ENCODE measurements at regions not wholly inside any gene's neighbourhood (a gene's known extent, or its start where the extent isn't known, plus 50 kb on each side); places are given as distances from the start of the nearest gene placed in this dataset.
A peak's percentile ranks its signal among the peaks of the same experiment; 100 is the strongest.

DNA sequence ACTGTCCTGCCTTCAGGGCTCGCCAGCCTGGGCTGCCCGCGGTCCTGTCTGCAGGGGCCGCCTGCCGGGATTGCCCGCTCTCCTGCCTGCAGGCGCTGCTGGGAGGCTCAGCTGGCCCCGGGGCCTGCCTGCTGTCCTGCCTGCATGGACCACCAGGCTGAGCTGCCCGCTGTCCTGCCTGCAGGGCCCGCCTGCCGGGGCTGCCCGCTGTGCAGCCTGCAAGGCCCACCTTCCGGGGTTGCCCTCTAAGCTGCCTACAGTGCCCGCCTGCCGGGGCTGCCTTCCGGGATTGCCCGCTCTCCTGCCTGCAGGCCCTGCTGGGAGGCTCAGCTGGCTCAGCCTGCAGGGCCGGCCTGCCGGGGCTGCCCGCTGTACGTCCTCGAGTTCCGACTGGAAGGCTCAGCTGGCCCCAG lies 164.4 kb downstream of the GLRX3 start:
- DNase-seq (ENCODE audit: low spot score): no peak
- Mint-ChIP-seq H3K4me3 (peak overlapping the region; percentile 50), H3K4me1 (ENCODE audit: low read depth) (peaks cover 6% of the 10 kb centered on the region), H3K27ac (no peak overlapping the region), H3K27me3 (ENCODE audit: low read depth) (no peaks in the 10 kb centered on the region), H3K9me3 (peaks cover 69% of the 10 kb centered on the region), H3K36me3 (ENCODE audit: low read depth) (peaks cover 13% of the 10 kb centered on the region)

DNA sequence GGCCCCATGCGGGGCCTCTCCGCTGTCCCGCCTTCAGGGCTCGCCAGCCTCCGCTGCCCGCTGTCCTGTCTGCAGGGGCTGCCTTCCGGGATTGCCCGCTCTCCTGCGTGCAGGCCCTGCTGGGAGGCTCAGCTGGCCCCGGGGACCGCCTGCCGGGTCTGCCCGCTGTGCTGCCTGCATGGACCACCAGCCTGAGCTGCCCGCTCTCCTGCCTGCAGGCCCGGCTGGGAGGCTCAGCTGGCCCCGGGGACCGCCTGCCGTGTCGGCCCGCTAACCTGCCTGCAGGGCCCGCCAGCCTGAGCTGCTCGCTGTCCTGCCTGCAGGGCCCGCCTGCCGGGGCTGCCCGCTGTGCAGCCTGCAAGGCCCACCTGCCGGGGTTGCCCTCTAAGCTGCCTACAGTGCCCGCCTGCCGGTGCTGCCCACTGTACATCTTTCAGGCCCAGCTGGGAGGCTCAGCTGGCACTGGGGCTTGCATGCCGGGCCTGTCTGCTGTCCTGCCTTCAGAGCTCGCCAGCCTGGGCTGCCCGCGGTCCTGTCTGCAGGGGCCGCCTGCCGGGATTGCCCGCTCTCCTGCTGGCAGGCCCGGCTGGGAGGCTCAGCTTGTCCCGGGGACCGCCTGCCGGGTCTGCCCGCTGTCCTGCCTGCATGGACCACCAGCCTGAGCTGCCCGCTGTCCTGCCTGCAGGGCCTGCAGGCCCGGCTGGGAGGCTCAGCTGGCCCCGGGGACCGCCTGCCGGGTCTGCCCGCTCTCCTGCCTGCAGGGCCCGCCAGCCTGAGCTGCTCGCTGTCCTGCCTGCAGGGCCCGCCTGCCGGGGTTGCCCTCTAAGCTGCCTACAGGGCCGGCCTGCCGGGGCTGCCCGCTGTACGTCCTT lies 165.1 kb downstream of the GLRX3 start:
- Mint-ChIP-seq H3K27me3 (ENCODE audit: low read depth) (no peaks in the 10 kb centered on the region), H3K27ac (peak overlapping the region; percentile 88), H3K4me1 (ENCODE audit: low read depth) (peaks cover 6% of the 10 kb centered on the region), H3K9me3 (peaks cover 66% of the 10 kb centered on the region), H3K36me3 (ENCODE audit: low read depth) (peaks cover 13% of the 10 kb centered on the region), H3K4me3 (peak overlapping the region; percentile 77)
- DNase-seq (ENCODE audit: low spot score): peak; percentile 49

DNA sequence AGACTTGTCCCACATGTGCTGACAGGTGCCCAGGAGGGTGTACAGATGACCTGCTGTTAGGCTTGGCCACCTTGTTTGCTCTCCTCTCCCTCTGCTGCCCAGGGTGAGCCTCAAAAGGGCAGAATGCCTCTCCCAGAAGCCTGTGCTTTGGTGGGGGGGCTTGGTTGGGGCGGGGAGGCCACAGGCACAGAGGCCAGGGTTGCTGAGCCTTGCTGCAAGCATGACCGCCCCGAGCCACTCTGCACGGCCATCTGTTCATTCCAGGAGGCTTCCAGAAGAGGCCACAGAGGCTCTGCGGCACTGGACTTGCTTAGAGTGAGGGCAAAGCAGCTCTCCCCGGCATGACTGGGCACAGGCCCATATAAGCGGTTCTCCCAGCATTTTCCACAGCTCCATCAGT lies 190.8 kb downstream of the GLRX3 start:
- H3K27ac Mint-ChIP-seq: no peak overlapping the region
- peaks cover 11% of the 10 kb centered on the region for H3K9me3 Mint-ChIP-seq
- H3K4me3 Mint-ChIP-seq: no peak overlapping the region
- H3K36me3 Mint-ChIP-seq (ENCODE audit: low read depth): no peaks in the 10 kb centered on the region
- no peaks in the 10 kb centered on the region for H3K4me1 Mint-ChIP-seq (ENCODE audit: low read depth)
- no peak for DNase-seq (ENCODE audit: low spot score)
- no peaks in the 10 kb centered on the region for H3K27me3 Mint-ChIP-seq (ENCODE audit: low read depth)

DNA sequence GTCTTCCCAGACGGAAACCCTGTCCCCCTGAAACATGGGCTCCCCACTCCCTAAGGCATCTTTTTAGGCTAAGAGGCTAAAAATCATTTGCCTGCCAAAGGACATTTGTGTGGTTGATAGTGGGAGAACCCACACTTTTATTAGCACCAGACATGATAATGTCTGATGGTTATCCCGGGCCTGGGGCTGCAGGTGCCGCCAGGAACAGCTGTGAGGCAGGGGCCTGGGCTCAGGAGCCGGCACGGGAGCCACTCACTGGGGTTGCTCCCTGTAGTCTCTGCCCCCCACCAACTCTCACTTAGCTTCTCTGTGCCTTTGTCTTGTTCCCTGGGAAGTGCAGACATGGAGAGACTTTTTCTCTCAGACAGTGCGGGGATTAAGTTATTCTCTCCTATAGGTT lies 193.6 kb downstream of the GLRX3 start:
- Mint-ChIP-seq H3K4me3 (no peak overlapping the region), H3K36me3 (ENCODE audit: low read depth) (no peaks in the 10 kb centered on the region), H3K9me3 (peaks cover 7% of the 10 kb centered on the region), H3K27ac (no peak overlapping the region), H3K4me1 (ENCODE audit: low read depth) (no peaks in the 10 kb centered on the region), H3K27me3 (ENCODE audit: low read depth) (no peaks in the 10 kb centered on the region)
- DNase-seq (ENCODE audit: low spot score): no peak

DNA sequence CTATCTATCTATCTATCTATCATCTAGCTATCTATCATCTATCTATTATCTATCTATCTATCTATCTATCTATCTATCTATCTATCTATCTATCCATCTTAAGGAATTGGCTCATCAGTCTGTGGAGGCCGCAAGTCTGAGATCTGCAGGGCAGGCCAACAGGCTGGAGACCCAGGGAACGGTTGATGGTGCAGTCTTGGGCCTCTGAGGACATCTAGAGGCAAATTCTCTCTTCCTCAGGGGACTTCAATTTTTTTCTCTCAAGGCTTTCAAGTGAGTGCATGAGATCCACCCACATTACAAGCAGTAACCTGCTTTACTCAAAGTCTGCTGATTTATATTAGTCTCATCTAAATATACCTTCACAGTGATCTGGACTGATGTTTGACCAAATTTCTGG lies 197.0 kb downstream of the GLRX3 start:
- no peak overlapping the region for H3K27ac Mint-ChIP-seq

DNA sequence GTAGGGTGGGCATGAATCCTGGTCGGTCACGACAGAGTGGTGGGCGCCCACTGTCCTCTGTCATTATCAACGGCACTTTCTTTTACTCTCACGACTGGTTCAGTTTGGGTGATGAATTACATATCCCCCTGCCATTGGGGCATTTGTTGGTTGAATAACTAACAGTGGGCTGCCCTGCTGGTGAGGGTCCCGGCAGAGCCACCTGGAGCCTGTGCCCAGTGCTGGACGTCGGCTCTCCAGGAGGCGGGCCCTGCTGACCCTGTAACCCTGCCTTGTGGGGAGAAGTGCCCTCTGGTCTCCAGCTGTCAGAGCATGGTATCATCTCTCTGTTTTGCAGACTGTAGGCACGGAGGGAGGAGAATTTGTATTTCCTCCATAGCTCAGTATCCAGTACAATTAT lies 199.1 kb downstream of the GLRX3 start:
- Mint-ChIP-seq H3K27ac (no peak overlapping the region), H3K4me1 (ENCODE audit: low read depth) (no peaks in the 10 kb centered on the region), H3K4me3 (no peak overlapping the region), H3K9me3 (no peaks in the 10 kb centered on the region), H3K27me3 (ENCODE audit: low read depth) (no peaks in the 10 kb centered on the region), H3K36me3 (ENCODE audit: low read depth) (no peaks in the 10 kb centered on the region)
- DNase-seq (ENCODE audit: low spot score): no peak

More for the DNA sequence above, 197.0 kb downstream of the GLRX3 start:
- Mint-ChIP-seq H3K4me3 (no peak overlapping the region), H3K9me3 (no peaks in the 10 kb centered on the region), H3K36me3 (ENCODE audit: low read depth) (no peaks in the 10 kb centered on the region), H3K4me1 (ENCODE audit: low read depth) (no peaks in the 10 kb centered on the region), H3K27me3 (ENCODE audit: low read depth) (no peaks in the 10 kb centered on the region)
- DNase-seq (ENCODE audit: low spot score): no peak

DNA sequence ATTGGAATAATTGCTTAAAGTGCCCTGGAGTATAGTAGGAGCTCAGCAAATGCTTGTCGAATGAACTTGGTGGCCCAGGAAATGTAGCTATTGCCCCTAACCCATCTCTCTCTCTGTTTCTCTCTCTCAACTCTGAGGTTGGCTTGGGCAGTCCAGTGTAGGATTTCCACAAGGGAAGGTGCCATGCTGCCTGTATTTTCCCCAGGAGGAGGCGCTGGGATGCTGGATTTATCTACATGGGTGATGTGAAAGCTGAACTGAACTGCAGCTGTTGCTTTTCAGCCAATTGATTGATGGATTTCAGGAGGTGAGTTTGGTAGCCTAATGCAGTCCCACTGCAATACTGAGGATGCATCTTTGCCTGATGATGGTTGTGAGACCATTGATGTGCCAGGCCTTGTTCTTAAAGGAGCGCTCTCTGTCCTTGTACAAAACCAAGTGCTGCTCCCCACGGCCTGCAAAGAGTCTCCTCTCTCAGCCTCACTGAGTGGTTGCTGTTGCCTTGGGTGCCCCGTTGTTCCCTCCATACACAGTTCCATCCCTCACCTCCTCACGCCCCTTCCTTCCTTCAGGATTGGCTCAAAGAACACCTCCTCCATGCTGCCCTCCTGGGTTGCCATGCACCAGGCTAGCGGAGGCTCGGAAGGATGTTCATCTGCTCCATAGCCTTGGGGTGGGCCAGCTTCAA lies 200.6 kb downstream of the GLRX3 start:
- Mint-ChIP-seq H3K36me3 (ENCODE audit: low read depth) (no peaks in the 10 kb centered on the region), H3K27me3 (ENCODE audit: low read depth) (no peaks in the 10 kb centered on the region), H3K27ac (no peak overlapping the region), H3K9me3 (no peaks in the 10 kb centered on the region), H3K4me3 (no peak overlapping the region), H3K4me1 (ENCODE audit: low read depth) (no peaks in the 10 kb centered on the region)
- no peak for DNase-seq (ENCODE audit: low spot score)

DNA sequence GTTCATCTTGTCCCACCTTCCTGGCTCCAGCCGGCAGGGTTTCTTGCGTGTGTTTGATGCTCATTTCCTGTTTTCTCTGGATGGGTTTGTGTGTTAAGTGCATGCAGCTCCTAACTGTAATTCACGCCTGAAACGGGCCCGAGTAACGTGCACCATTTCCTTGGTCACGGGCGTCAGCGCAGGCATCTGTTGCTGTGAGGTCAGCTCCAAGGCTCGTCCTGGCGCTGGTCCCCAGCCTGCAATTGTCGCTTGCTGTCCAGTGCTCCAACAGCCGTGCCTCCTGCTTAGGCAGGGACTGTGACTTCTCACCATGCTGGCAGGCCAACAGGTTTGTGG lies 201.1 kb downstream of the GLRX3 start:
- Mint-ChIP-seq H3K27me3 (ENCODE audit: low read depth) (no peaks in the 10 kb centered on the region), H3K27ac (no peak overlapping the region), H3K4me3 (no peak overlapping the region), H3K36me3 (ENCODE audit: low read depth) (no peaks in the 10 kb centered on the region), H3K9me3 (no peaks in the 10 kb centered on the region), H3K4me1 (ENCODE audit: low read depth) (no peaks in the 10 kb centered on the region)
- no peak for DNase-seq (ENCODE audit: low spot score)

DNA sequence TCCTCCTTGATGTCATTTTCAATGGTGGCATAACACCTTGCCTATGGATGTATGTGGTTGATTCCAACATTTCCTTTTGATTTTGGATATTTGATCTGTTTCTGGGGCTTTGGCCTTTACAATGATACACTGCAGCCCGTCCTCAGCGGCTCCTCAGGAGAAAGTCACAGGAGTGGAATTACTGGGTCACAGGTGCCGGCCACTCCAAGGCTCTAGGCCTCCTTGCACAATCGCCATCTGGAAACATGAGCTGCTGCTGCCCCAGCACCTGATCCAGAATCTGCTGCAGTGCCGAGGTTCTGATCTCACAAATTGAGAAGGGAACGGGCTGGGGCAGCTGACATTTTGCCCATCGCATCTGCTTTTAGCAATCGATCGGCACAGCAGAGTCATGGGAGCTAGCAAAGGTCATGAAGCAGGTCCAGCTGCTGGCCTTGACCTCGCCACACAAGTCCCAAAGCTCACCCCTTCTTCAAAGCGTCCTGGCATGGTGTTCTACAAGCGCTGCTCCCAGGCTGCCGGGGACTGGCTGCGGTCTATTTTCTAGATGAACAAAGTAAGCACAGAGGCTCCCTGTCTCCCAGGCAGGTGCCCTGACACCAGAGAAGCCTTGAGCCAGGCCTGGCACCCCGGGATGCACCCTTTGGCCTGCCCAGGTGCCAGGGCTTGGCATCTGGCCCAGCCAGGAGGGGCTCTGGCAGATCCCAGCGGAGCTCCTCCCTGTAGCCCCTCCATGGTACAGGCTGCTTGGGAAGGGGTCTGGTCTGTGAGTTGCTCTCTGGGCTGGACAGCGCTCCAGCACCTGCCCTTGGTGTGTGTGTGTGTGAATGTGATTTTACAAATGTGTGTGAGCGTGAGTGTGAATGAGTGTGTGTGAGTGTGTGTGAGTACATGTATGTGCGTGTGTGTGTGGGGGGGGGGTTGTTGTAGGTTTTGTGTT lies 201.8 kb downstream of the GLRX3 start:
- no peaks in the 10 kb centered on the region for H3K9me3 Mint-ChIP-seq
- H3K4me3 Mint-ChIP-seq: no peak overlapping the region
- no peak for DNase-seq (ENCODE audit: low spot score)
- H3K27ac Mint-ChIP-seq: no peak overlapping the region
- H3K4me1 Mint-ChIP-seq (ENCODE audit: low read depth): no peaks in the 10 kb centered on the region
- no peaks in the 10 kb centered on the region for H3K27me3 Mint-ChIP-seq (ENCODE audit: low read depth)
- H3K36me3 Mint-ChIP-seq (ENCODE audit: low read depth): no peaks in the 10 kb centered on the region

DNA sequence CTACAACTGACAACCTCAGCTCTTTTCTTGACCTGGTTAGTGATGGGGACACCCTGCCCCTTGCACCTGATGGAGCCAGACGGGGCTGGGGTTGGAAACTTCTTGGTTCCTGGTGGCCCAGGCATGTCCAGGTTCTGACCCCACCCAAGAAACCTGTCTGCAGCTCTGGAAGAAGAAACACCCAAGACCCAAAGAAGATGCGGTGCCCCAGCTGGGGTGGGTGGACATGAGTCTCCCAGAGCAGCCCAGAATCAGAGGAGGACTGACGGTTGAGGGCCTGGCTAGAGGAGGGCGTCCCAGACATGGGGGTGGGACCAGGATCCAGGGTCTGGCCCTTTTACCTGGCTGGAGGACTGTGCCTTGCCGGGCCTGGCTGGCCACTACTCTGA lies 202.4 kb downstream of the GLRX3 start:
- Mint-ChIP-seq H3K36me3 (ENCODE audit: low read depth) (no peaks in the 10 kb centered on the region), H3K27me3 (ENCODE audit: low read depth) (no peaks in the 10 kb centered on the region), H3K4me3 (no peak overlapping the region), H3K4me1 (ENCODE audit: low read depth) (no peaks in the 10 kb centered on the region), H3K9me3 (no peaks in the 10 kb centered on the region), H3K27ac (no peak overlapping the region)
- DNase-seq (ENCODE audit: low spot score): no peak

DNA sequence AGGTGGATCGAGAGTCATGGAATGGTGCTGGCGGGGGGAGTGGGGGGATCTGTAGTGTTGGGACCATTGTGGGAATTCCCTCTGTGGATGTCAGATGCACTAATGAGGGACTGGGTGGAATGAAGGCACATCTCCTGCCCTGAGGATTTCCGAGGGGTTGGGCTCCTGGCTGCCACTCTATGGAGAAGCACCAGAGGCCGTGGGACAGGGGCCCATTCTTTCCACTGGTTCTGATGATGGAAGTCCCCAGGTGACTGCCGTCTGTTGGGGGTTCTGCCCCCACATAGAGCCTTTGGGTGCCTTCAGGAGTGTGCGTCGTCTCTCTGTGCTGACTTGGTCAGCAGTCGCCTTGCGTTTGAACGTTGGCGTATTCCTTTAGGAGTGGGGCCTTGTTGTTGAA lies 202.9 kb downstream of the GLRX3 start:
- no peaks in the 10 kb centered on the region for H3K4me1 Mint-ChIP-seq (ENCODE audit: low read depth)
- no peaks in the 10 kb centered on the region for H3K27me3 Mint-ChIP-seq (ENCODE audit: low read depth)
- no peak for DNase-seq (ENCODE audit: low spot score)
- no peaks in the 10 kb centered on the region for H3K9me3 Mint-ChIP-seq
- H3K36me3 Mint-ChIP-seq (ENCODE audit: low read depth): no peaks in the 10 kb centered on the region
- no peak overlapping the region for H3K27ac Mint-ChIP-seq
- H3K4me3 Mint-ChIP-seq: no peak overlapping the region

DNA sequence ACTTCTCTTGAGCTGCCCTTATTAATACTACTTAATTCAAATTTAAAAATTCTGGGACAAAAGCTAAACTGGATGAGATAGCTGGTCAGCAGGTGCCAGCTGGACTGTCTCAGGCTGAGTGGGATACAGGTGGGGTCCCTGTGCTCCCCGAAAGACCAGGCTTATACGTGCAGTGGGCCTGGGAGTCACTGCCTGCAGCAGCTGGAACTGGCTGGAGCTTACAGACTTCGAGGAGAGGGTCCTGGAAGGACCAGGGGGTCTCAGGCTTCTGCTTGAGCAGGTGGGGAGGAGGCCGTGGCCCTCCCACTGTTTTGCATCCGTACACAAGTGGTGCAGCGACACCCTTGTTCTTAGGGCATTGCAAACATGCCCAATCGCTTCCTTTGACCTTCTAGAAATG lies 203.7 kb downstream of the GLRX3 start:
- Mint-ChIP-seq H3K36me3 (ENCODE audit: low read depth) (no peaks in the 10 kb centered on the region), H3K9me3 (no peaks in the 10 kb centered on the region), H3K4me3 (no peak overlapping the region), H3K27ac (no peak overlapping the region), H3K27me3 (ENCODE audit: low read depth) (no peaks in the 10 kb centered on the region), H3K4me1 (ENCODE audit: low read depth) (no peaks in the 10 kb centered on the region)
- no peak for DNase-seq (ENCODE audit: low spot score)

DNA sequence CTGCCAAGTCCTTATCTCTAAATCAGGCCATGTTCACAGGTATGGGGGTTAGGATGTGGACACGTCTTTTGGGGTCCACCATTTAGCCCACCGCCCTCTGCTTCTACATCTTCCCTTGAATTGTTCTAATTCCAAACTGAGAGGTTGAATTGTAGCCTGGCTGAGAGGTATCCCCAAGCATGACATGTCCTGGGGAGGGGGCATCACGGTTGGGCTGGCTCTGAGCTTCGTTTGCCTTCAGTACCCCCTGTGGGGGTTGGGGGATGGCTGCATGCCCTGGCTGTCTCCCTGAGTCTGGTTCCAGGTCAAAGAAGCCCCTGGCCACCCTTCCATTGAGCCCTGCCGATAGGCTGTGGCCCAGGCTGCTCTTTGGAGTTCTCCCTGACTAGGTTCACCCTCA lies 204.6 kb downstream of the GLRX3 start:
- Mint-ChIP-seq H3K27ac (no peak overlapping the region), H3K4me3 (no peak overlapping the region), H3K9me3 (no peaks in the 10 kb centered on the region), H3K4me1 (ENCODE audit: low read depth) (no peaks in the 10 kb centered on the region), H3K36me3 (ENCODE audit: low read depth) (no peaks in the 10 kb centered on the region), H3K27me3 (ENCODE audit: low read depth) (no peaks in the 10 kb centered on the region)
- DNase-seq (ENCODE audit: low spot score): no peak

DNA sequence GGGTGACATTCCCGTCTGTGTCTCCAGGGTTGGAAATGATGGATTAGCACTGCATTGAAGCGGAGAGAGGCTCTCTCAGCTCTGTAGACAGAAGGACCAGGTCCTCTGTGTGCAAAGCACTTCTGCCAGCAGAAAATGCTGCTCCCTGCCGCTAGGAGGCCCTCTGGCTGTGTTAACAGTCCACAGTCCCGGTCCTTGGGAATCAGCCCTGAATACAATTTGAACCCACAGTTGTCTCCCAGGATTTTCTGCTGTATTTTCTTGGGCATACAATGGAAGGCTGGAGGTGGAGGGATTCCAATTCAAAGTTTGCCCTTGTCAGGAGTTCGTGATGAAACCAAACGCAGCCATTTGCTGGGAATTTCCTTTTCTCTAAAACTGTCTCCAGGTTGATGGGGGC lies 205.2 kb downstream of the GLRX3 start:
- DNase-seq (ENCODE audit: low spot score): no peak
- H3K4me3 Mint-ChIP-seq: no peak overlapping the region

More for the DNA sequence above, 205.2 kb downstream of the GLRX3 start:
- Mint-ChIP-seq H3K27me3 (ENCODE audit: low read depth) (no peaks in the 10 kb centered on the region), H3K27ac (no peak overlapping the region), H3K9me3 (no peaks in the 10 kb centered on the region), H3K36me3 (ENCODE audit: low read depth) (no peaks in the 10 kb centered on the region), H3K4me1 (ENCODE audit: low read depth) (no peaks in the 10 kb centered on the region)
